Left ventricle myocardium inferior (tissue), 1 donor: ENCODE measurements at regions not wholly inside any gene's neighbourhood (a gene's known extent, or its start where the extent isn't known, plus 50 kb on each side); places are given as distances from the start of the nearest gene placed in this dataset.

Experiments
- DNase-seq: peaks from one replicate; pipeline ENCODE4 v3.0.0-alpha.2; 2020
- H3K27ac ChIP-seq: fragments of 200-600 bp; replicated peaks from 2 replicates; pipeline ENCODE4 v1.8.0; 2021
- H3K27me3 ChIP-seq: fragments of 200-600 bp; 2 replicates; pipeline ENCODE4 v1.8.0; 2021; ENCODE audit warnings: low read depth
- H3K36me3 ChIP-seq: fragments of 200-600 bp; 2 replicates; pipeline ENCODE4 v1.8.0; 2021
- H3K4me1 ChIP-seq: fragments of 200-600 bp; 2 replicates; pipeline ENCODE4 v1.8.0; 2021
- H3K4me3 ChIP-seq: fragments of 200-600 bp; 2 replicates; pipeline ENCODE4 v1.8.0; 2021; ENCODE audit warnings: mild to moderate bottlenecking, moderate library complexity
- H3K9me3 ChIP-seq: fragments of 200-600 bp; replicated peaks from 2 replicates; pipeline ENCODE4 v1.8.0; 2021
- intact Hi-C: fragments of 100-400 bp; cut with micrococcal nuclease; formaldehyde crosslinking; loops from one replicate; pipeline ENCODE4 v1.11.0; 2022
- TF ChIP-seq, protein P1 (sequence below): fragments of 200-600 bp; IDR thresholded peaks from 2 replicates; pipeline ENCODE4 v1.8.0; 2021; ENCODE audit warnings: antibody characterized with exemption, mild to moderate bottlenecking, borderline replicate concordance
- donor health status: DM: no; HTN: yes; CAD: no; lungs with severe emphysema.

DNA sequence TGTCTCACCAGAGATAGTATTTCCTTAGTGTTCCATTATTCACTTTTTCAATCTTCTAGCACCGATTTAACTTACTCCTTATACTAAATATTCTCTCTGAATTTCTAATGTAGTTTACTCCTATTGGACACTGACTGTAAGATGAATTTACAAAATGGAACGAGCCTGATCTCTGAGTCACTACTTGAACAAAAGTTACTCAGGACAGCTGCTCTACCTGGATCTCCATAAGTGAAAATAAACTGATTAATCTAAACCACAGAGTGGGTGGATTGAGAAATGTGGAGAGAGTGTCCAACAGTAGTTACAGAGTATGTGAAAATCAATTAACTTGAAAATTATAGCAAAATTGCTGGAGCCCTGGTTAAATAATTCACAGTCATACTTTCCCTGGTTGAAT is 141.7 kb upstream of the CHORDC1 start:
- no peaks in the 10 kb centered on the region for H3K9me3 ChIP-seq
- TF ChIP-seq, protein P1, sequence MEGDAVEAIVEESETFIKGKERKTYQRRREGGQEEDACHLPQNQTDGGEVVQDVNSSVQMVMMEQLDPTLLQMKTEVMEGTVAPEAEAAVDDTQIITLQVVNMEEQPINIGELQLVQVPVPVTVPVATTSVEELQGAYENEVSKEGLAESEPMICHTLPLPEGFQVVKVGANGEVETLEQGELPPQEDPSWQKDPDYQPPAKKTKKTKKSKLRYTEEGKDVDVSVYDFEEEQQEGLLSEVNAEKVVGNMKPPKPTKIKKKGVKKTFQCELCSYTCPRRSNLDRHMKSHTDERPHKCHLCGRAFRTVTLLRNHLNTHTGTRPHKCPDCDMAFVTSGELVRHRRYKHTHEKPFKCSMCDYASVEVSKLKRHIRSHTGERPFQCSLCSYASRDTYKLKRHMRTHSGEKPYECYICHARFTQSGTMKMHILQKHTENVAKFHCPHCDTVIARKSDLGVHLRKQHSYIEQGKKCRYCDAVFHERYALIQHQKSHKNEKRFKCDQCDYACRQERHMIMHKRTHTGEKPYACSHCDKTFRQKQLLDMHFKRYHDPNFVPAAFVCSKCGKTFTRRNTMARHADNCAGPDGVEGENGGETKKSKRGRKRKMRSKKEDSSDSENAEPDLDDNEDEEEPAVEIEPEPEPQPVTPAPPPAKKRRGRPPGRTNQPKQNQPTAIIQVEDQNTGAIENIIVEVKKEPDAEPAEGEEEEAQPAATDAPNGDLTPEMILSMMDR = no peak
- intact Hi-C loops = no loop called here

DNA sequence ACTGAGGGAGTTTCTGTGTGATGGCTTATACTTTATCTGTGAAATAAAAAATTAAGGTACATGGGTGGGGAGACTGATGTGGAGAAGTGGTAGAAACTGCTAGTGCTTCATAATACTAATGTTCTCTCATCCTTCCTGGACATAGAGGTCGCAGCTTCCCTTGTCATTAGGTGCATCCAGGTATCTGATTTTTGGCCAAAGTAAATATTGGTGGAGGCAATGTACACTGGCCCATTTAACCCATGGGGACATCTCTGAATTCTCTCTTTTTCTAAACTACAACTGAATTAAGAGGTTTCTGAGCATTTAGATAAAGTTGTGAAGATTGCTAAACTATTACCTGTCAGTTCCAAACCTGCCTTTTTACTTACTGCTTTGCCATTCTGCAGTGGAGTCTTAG is 140.9 kb upstream of the CHORDC1 start:
- TF ChIP-seq, protein P1 = no peak
- H3K36me3 ChIP-seq = no peaks in the 10 kb centered on the region
- no peaks in the 10 kb centered on the region for H3K27me3 ChIP-seq
- intact Hi-C loops = no loop called here
- H3K27ac ChIP-seq = no peak overlapping the region
- no peak overlapping the region for H3K4me3 ChIP-seq
- no peak for DNase-seq
- no peaks in the 10 kb centered on the region for H3K9me3 ChIP-seq
- no peaks in the 10 kb centered on the region for H3K4me1 ChIP-seq

More for the DNA sequence above, 141.7 kb upstream of the CHORDC1 start:
- no peak for DNase-seq
- H3K27me3 ChIP-seq = no peaks in the 10 kb centered on the region
- H3K4me3 ChIP-seq = no peak overlapping the region
- no peak overlapping the region for H3K27ac ChIP-seq
- H3K36me3 ChIP-seq = no peaks in the 10 kb centered on the region
- H3K4me1 ChIP-seq = no peaks in the 10 kb centered on the region

DNA sequence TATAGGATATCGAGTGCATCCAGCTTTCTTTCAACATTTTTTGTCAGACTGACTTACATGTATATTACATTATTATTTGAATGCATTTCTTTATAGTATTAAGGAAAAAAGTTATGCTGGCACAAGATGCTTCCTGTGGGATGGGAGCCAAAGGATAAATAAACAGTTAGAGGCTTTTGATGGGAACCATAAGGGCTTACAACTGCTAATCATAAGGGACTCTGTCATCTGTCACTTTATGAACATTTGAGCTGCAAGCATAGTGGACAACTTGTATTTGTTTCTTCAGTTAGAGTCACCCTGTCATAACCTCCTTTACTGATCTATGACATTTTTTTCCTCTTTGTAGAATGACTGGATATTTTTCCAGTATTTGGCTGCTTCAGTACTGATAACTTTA is 132.4 kb upstream of the CHORDC1 start:
- TF ChIP-seq, protein P1 = no peak
- intact Hi-C loops = no loop called here
- Histone ChIP-seq H3K4me3 (no peak overlapping the region), H3K4me1 (peaks cover 8% of the 10 kb centered on the region), H3K36me3 (no peaks in the 10 kb centered on the region), H3K9me3 (no peaks in the 10 kb centered on the region), H3K27me3 (no peaks in the 10 kb centered on the region), H3K27ac (no peak overlapping the region)
- no peak for DNase-seq

DNA sequence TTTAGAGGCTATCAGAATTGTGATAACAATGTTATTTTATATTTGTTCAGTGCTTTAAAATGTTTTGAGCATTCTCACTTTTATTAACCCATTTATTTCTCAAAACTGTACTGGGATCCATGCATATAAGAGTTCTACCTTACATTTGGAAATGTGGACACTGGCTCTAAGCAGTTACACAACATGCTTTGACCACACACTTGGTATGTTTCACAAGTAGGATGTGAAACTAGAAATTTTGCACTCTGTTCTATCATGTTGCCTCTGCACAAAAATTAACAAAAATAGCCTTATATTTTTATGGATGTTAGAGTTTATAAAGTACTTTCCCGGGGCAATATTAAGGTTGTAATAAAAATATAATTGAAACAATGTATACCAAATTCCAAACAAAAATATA is 126.9 kb upstream of the CHORDC1 start:
- Histone ChIP-seq H3K9me3 (no peaks in the 10 kb centered on the region), H3K27ac (no peak overlapping the region), H3K36me3 (no peaks in the 10 kb centered on the region), H3K4me3 (no peak overlapping the region), H3K4me1 (no peaks in the 10 kb centered on the region), H3K27me3 (no peaks in the 10 kb centered on the region)
- TF ChIP-seq, protein P1 = no peak
- intact Hi-C loops = no loop called here
- no peak for DNase-seq

DNA sequence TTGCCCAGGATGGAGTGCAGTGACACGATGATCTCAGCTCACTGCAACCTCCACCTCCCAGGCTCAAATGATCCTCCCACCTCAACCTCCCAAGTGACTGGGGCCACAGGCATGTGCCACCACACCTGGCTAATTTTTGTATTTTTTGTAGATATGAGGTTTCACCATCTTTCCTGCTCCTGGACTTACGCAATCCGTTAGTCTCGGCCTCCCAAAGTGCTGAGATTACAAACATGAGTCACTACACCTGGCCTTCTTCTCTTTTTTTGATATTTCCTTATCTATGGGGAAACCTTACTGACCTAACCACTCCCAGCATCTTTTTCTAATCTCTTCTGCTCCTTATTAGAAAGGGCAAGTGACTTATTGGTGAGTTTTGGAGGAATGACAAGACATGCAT is 121.7 kb upstream of the CHORDC1 start:
- H3K27ac ChIP-seq = no peak overlapping the region
- H3K4me3 ChIP-seq = no peak overlapping the region
- H3K9me3 ChIP-seq = no peaks in the 10 kb centered on the region
- no peaks in the 10 kb centered on the region for H3K36me3 ChIP-seq
- DNase-seq = no peak
- intact Hi-C loops = no loop called here
- no peaks in the 10 kb centered on the region for H3K4me1 ChIP-seq
- TF ChIP-seq, protein P1 = no peak
- no peaks in the 10 kb centered on the region for H3K27me3 ChIP-seq

DNA sequence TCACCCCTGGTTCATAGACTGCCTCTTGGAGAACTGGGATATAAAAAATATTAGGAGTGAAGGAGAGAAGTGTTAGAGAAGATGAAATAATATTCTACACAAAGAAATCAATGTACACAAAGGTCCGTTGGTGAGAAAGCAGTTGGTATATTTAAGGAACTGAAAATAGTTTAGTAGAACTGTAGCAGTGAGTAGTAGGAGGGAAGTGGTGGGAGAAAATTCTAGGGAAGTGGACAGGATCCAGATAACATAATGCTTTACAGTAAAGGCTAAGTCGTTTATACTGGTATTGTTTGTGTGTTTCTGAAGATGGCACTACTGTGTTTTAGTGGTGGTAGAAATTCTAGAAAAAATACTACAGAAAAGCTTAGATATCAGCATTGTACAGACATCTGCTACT is 120.8 kb upstream of the CHORDC1 start:
- TF ChIP-seq, protein P1 = no peak
- H3K4me3 ChIP-seq = no peak overlapping the region
- H3K27ac ChIP-seq = no peak overlapping the region
- no peaks in the 10 kb centered on the region for H3K4me1 ChIP-seq
- no peaks in the 10 kb centered on the region for H3K36me3 ChIP-seq
- no peaks in the 10 kb centered on the region for H3K27me3 ChIP-seq
- DNase-seq = no peak
- intact Hi-C loops = no loop called here
- H3K9me3 ChIP-seq = no peaks in the 10 kb centered on the region
